ENCODE measurements at regions not wholly inside any gene's neighbourhood (a gene's known extent, or its start where the extent isn't known, plus 50 kb on each side); places are given as distances from the start of the nearest gene placed in this dataset.

- TF ChIP-seq CTCF (conservative IDR thresholded peaks at IDR 0.05; ENCODE audit: low read depth, low read length) (no peak), EZH2 (IDR thresholded peaks at IDR 0.05; ENCODE audit: low read length, unreplicated experiment) (no peak), EZH2phosphoT487 (IDR thresholded peaks at IDR 0.05; ENCODE audit: borderline replicate concordance, low read length) (no peak)
Observed at GRCh38 chr9:86679909-86680308, 267.4 kb downstream of the GAS1 start.

Measured in PC-3 (cell line).